NCI-H2196 treated with DMSO at 0.1 percent for 48 hours (cell line): ENCODE measurements at regions not wholly inside any gene's neighbourhood (a gene's known extent, or its start where the extent isn't known, plus 50 kb on each side); places are given as distances from the start of the nearest gene placed in this dataset.
"Not testable (repeated sequence)": the region's sequence is repeated elsewhere in the genome, so short reads cannot be mapped to it uniquely, and the experiment has no call there.

ENCODE experiments used
- DNase-seq: peaks from one replicate; lab custom pipeline; 2025; ENCODE audit not compliant: unreplicated experiment; lab: John Stamatoyannopoulos, UW

DNA sequence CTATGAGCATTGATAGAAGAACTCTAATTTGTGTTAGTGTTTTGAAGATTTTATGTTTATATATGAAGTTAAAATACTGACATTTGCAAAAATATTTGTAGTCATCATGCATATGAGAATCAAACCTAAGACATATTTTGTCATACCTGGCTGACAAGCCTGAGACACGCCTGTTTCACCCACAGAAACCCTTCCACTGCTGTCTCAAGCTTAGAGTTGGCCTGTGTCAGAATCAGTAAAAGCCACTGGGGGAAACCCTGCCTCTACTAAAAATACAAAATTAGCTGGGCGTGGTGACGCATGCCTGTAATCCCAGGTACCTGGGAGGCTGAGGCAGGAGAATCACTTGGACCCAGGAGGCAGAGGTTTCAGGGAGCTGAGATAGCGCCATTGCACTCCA is 218.0 kb upstream of the C1QTNF3 start:
- not testable (repeated sequence) for DNase-seq

DNA sequence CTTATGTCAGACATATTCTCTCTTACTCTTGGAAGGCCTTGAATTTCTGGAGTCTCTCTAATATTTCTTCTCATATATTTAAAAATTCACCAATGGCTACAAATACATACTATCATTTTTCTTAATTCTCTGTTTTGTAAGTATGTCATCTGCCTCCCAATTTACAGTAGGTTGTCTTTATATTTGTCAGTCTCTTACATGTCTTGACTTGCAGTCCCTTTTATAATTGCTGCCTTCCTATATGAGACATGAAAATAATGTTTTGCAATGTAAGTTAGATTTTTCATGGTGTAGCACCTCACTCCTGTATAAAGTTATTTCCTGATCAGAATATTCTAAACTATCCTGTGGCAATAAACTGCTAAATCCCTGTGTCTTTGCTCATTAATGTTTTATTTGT is 223.1 kb upstream of the C1QTNF3 start:
- DNase-seq = not testable (repeated sequence)

DNA sequence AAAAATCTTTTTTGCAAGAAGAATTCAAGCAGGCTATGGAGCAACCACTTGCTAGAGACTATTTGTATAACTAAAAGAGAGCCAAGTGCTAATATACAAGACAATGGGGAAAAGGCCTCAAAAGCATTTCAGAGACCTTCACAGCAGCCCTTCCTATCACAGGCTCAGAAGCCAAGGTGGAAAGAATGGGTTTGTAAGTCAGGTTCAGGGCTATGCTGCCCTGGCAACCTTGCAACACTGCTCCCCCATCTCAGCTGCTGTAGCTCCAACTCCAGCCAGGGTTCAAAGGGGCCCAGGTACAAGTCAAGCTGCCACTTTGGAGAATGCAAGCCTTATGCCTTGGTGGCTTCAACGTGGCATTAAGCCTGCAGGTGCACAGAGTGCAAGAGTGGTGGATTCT is 253.7 kb upstream of the C1QTNF3 start:
- not testable (repeated sequence) for DNase-seq

DNA sequence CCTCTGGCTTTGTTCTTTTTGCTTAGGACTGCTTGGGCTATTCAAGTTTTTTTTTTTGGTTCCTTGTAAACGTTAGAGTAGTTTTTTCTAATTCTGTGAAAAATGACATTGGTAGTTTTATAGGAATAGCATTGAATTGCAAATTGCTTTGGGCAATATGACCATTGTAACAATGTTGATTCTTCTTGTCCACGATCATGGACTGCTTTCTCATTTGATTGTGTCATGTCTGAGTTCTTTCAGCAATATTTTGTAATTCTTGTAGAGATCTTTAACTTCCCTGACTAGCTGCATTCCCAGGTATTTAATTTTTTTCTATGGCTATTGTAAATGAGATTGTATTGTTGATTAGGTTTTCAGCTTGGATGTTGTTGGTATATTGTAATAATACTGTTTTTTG is 286.2 kb upstream of the C1QTNF3 start:
- not testable (repeated sequence) for DNase-seq

DNA sequence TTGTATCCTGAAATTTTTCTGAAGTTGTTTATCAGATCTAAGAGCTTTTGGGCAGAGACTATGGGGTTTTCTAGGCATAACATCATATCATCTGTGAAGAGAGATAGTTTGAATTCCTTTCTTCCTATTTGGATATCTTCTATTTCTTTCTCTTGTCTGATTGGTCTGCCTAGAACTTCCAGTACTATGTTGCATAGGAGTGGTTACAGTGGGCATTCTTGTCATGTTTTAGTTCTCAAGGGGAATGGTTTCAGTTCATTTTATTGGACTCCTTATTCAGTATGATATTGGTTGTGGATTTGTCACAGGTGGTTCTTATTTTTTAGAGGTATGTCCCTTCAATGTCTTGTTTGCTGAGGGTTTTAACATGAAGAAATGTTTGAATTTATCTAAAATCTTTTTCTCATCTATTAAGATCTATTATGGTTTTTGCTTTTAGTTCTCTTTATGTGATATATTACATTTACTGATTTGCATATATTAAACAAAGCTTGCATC is 286.6 kb upstream of the C1QTNF3 start:
- DNase-seq = not testable (repeated sequence)

DNA sequence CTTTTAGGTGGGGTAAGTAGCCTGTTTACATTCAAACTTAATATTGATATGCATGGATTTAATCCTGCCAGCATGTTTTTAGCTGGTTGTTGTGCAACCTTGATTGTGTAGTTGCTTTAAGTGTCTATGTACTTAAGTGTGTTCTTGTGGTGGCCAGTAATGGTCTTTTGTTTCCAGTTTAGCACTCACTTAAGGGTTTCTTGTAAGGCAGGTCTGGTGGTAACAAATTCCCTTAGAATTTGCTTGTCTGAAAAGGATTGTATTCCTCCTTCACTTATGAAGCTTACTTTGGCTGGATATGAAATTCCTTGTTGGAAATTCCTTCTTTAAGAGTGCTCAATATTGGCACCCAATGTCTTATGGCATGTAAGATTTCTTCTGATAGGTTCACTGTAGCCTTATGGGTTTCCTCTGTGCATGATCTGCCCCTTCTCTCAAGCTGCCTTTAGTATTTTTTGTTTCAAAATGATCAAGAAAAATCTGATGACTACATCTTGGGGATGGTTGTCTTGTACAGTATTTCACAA is 289.0 kb upstream of the C1QTNF3 start:
- DNase-seq = not testable (repeated sequence)

DNA sequence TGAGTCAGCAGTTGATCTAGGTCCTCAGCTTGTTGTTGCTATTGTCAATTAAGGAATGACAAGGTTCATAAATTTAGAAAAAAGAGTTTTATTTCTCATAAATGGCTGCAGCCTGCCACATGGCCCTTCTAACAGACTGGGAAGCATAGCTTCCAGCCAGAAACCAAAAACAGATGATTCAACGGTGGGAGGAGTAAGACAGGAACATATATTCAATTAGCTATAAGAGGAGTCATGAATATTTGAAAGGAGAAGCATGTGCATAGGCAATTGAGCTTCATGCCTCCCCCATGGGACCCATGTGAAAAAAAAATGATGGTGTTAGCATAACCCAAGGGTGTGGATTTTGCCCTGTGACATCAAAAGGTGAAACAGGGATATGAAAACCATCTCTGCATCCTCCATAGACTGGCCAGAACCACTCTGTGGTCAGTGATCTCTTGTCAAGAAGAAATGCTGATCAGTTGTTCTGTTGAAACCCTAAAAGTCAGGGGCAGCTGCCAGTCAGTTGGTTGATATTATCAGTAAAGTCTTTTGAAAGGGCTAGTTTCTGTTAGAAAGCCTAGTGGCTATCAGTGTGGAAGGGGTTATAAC is 296.5 kb upstream of the C1QTNF3 start:
- DNase-seq = not testable (repeated sequence)

DNA sequence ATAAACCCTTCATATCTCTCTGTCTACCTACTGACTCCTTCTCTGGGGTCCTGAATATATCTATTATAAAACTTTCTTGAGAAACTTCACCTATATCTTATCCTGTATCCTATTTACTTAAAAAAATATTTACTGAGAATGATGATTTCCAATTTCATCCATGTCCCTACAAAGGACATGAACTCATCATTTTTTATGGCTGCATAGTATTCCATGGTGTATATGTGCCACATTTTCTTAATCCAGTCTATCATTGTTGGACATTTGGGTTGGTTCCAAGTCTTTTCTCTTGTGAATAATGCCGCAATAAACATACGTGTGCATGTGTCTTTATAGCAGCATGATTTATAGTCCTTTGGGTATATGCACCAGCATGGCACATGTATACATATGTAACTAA is 301.7 kb upstream of the RAI14 start:
- DNase-seq = not testable (repeated sequence)

DNA sequence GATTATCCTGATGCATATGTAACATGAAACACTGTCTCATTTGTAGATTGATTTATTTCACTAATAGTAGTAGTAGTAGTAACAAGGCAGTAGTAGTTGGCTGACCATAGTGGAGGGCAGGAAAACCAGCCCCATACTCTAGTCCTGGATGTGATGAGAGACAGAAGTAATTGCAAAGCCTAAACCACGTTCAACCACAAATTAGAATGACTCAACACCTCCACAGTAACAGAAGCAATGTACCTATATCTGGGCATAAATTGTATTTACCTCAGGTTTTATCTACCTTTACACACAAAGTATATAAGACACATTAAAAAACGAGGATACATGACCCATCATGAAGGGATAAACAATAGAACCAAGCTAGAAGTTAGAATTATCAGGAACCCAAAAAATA is 284.7 kb upstream of the RAI14 start:
- DNase-seq = not testable (repeated sequence)

DNA sequence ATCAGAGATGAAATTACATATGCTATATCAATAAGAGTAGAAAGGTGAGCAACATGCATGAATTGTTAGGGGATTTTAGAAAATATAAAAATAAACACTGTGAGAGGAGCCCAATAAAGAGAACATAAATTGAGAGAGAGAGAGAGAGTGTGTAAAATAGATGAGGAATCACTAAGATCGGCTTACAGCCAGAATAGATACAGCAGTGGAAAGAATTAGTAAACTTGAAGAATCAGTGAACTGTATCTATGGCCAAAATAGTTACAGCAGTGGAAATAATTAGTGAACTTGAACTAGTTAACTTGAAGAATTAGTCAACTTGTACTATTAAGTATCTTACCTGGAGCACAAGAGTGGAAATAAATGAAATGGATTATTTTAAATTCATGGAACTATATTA is 284.3 kb upstream of the RAI14 start:
- DNase-seq = not testable (repeated sequence)

DNA sequence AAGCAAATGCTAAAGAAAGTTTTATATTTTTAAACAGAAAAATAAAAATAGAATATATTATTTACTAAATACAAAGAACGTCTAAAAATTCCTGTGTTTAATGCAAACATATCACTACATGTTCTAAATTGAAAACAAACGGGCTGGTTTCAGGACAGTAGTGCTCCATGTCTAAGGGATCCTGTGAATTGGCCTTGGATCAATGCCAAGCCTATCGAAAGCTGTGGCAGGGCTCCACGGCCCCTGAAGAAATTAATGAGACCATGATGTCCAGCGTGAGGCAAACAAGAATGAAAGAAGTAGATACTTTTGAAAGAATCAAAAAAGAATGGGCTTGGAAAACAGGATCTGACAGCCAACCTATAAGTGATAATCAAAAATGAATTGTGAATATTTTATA is 283.4 kb upstream of the RAI14 start:
- not testable (repeated sequence) for DNase-seq

DNA sequence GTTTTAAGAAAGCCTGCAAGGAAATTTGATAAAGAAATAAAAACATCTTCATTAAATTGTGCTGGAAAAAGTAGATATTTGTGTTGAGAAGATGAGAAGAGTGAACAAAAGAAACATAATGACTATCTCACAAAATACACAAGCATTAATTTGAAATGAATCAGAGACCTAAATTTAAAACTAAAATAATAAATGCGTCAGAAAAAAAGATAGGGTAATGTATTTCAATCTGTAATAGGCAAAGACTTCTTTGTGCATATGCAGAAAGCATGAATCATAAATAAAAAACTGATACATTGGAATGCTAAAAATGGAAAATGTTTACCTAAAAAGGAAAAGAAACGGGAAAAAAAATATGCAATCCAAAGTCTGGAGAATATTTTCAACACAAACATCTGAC is 278.5 kb upstream of the RAI14 start:
- DNase-seq = not testable (repeated sequence)

DNA sequence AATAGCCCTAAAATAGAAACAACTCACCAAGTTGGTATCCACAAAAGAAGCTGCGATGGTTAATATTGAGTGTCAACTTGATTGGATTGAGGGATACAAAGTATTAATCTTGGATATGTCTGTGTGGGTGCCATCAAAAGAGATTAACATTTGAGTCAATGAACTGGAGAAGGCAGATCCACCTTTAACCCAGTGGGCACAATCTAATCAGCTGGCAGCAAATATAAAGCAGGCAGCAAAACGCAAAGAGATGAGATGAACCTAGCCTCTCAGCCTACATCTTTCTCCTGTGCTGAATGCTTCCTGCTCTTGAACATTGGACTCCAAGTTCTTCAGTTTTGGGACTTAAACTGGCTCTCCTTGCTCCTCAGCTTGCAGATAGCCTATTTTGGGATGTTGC is 277.6 kb upstream of the RAI14 start:
- not testable (repeated sequence) for DNase-seq

DNA sequence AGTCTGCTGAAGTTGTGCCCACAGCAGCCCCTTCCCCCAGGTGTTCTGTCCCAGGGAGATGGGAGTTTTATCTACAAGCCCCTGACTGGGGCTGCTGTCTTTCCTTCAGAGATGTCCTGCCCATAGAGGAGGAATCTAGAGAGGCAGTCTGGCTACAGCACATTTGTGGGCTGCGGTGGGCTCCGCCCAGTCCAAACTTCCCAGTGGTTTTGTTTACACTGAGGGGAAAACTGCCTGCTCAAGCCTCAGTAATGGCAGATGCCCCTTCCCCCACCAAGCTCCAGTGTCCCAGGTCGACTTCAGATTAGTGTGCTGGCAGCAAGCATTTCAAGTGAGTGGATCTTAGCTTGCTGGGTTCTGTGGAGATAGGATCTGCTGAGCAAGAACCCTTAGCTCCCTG is 267.4 kb upstream of the RAI14 start:
- not testable (repeated sequence) for DNase-seq

DNA sequence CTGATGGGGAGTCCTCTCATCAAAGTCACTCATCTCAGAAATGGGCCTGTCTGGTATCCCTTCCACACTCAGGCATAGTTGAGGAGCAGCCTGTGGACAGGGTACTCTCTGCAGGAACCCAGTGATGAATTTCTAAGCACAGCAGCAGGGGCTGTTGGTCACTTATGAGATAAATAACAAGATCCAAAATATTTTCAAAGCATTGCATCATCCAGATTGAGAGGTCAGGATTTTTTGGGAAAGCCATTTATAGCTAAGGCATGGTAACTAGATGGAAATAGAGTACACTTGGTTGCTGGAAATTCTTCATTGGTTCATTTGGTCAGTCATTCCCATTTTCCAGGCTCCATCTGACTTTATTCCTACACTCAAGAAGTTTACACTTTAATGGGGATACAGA is 246.8 kb upstream of the RAI14 start:
- no peak for DNase-seq

DNA sequence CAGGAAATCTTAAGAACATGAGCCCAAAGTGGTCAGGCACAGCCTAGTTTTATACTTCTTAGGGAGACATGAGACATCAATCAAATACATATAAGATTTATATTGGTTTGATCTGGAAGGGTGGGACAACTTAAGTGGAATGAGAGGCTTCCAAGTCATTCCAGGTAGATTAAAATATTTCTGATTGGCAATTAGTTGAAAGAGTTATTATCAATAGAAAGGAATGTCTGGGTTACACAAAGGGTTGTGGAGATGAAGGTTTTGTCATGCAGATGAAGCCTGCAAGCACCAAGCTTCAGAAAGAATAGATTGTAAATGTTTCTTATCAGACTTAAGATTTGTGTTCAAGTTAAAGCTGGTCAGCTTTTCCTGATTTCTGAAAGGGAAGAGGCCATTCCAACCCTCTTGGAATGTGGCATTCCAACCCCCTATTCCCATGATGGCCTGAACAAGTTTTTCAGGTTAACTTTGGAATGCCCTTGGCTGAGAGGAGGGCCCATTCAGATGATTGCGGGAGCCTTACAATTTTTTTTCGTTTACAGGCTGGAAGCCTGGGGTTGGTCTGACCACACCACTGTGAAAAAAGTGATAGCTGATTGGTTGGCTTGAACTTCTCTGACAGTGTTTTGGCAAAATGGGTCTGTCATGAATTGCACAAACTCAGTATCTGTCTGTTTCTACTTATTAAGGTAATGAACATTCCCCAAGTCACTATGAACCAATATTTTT is 245.6 kb upstream of the RAI14 start:
- no peak for DNase-seq

DNA sequence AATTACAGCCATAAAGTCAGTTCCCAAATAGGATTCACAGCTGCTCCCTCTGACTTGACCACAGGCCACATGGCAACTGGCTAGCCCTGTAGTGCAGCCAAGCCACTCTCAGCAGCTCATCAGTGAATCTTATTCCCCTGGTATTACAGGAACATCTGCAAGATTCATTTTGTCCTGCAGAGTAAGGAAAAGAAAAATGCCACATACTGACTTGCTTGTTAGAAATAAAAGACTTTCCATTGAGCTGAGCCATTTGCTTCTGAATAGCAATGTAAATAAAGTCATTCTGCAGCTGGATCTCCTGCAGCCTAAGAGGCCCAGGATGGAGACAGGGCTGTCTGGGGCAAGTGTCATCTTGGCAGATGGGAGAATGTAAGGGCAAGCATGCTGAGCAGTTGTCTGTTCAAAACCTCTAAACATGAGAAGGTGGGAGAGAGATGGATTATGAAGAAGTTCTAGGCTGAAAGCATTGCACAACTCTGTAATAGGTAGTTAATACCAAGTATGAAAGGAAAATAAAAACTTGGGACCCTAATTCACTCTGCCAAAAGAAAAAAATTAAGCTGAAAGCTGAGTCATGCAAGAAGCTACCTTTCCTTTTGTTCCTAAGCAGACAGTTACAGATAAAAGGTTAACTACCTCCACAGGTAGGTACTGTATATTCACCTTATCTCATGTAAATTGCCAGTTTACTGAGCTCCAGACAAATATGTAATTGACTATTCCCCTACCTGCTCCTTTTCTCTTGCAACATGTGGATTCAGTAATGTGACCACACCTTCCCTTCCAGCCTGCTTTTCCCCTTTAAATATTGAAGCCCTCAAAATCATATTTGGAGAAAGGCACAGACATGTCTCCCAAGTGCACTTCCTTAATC is 244.4 kb upstream of the RAI14 start:
- no peak for DNase-seq

DNA sequence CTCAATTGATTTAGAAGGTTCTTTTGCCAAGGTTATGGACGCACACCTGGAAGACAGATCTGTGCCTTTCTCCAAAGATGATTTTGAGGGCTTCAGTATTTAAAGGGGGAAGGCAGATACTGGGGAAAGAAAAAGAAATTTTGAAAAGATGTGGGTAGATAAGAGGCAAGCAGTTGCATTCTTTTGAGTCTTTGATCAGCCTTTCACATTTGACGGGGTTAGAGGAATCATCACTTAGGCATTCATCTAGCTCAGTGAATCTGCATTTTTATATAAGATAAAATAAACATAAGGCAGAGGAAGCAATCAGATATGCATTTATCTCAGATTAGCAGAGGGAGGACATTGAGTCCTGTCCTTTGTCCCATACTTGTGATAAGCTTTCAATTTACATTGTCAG is 243.4 kb upstream of the RAI14 start:
- DNase-seq = no peak

DNA sequence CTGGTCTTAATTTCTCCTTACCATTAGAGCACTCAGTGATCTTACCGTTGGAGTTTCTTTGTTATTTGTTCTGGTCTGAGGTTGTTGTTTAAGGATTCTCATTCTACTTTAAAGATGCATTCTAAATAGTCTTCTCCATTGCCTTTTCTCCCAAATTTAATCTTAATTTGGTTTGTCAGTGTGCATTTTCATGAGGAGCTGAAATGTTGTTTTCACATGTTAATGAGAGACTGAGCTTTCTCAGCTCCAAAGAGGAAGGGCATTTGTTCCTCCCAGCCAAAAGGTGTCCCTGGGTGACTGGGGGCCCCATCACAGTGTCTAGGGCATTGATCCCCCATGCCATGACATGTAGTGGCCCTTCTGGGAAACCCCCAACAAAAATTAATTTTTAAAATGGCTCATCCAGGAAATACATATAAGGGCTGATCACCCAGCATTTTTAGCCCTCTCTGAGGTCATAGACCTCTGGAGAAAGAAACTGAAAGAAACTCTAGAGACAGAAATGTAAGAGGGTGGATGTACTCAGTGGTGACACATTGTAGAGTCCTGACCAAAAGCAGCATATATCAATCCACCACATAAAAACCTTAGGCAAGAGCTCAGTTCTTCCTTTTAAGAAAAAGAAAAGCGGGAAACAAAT is 240.4 kb upstream of the RAI14 start:
- DNase-seq = no peak

DNA sequence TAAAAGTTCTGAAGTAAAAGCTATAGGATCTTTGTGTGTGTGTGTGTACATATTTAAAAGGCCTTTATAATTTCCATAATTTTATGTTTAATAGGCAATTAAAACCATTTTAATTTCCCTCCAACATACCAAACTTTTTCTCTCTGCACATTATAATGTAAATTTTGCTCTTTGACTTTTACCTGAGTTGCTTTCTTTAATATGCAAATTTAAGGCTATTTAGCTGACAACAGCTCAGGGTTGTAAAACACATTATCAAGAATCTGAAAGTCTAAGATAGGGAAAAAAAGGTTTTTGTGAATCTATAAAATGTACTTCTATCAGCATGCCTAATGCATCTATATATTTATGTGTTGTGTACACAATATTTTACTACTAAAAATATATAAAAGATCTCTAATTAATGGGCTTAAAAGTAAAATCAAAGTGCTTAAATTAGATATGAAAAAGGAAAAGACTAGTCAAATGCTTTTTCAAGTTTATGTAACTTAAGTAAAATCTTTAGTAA is 239.6 kb upstream of the RAI14 start:
- DNase-seq = no peak

DNA sequence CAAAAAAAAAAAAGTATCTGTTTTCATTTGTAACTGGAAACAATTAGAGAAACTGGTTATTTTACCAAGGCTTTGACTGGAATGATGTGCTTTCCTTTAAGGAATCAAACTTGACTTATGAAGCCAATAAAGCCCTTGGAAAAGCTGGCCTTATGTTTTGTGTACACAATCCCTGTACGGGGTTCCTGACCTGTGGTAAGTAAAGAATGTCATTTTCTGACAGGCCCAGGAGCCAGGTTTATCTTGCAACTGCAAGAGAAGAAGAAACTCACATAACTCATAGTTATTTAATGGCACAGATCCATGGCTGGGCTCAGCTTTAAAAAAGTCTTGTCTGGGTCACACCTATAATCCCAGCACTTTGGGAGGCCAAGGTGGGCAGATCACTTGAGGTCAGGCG is 235.9 kb upstream of the RAI14 start:
- DNase-seq = not testable (repeated sequence)
